ELR (cell line): ENCODE measurements at regions not wholly inside any gene's neighbourhood (a gene's known extent, or its start where the extent isn't known, plus 50 kb on each side); places are given as distances from the start of the nearest gene placed in this dataset.

Experiments
- DNase-seq: peaks from one replicate; pipeline ENCODE4 v3.0.0-alpha.2; 2015; ENCODE audit warnings: low read depth

DNA sequence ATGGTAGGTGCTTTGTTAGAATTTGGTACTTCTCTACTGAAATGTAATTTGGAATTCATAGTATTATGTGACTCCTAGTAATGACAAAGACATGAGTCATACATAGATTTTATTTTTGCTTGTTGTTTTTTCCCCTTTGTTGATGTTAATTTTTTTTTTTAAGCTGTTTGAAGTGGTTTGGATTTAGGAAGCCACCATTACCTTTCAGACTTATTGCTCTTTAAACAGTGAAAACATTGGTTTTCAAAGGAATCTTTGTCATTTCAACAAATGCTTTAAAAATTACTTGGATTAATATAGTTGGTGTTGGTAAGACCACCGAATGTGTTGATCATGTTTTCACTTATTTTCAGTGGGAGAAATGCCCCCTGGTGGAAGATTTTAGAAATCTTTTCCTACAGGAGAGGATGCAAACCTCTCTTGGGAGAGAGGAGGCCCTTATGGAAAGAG is 170.1 kb upstream of the PITX1 start:
- peak; percentile 77 for DNase-seq

DNA sequence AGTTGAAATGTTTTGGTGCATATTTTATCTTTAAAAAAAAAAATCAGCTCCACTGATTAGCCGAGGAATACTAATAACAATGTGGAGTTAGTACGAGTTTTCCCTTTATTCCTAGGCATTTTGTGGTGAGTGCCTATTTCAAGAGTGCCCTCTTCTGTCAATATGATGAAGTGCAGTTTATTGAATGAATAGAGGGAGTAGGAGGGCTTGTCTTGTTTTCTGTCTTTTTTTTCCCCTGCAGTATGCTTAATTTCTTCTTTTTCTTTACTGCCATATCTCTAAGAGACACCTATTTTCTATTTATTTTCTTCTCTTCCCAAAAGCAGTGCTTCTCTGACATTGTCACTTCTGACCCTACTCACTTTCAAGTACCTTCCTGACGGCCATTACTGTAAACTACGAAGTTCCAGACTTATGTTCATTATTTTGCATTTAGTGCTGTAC is 169.6 kb upstream of the PITX1 start:
- DNase-seq = peak; percentile 64

DNA sequence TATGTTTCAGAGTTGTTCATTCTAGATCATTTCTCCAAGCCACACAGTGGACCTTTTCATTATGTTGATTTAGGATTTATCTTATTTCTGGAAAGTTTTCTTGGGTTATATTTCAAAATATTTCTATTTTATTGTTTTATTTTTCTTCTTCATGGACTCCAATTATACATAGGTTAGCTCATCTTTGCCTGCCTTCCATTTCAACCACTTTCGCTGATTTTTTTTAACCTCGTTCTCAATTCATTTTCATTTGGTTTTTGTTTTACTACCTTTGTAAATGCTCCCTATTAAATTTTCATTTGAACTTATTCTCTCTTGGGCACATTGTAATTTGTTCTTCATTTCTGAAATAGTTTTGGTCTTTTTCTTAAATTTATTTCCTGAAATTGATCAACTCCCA is 169.0 kb upstream of the PITX1 start:
- DNase-seq = no peak

DNA sequence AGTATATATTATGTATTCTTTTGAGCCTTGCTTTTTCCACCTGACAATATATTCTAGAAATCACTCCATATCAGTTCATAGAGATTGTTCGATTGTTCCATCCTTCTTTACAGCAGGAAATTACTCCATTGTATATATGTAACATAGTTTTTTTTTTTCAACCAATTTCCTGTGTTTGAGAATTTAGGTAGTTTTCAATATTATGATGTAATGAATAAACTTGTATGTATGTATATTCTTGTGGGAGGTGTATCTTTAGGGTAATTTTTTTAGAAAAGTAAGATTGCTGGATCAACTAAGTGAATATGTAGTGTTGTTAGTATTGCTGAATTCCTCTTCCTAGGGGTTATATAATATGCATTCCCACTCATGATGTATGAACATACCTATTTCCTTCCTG is 165.9 kb upstream of the PITX1 start:
- no peak for DNase-seq

DNA sequence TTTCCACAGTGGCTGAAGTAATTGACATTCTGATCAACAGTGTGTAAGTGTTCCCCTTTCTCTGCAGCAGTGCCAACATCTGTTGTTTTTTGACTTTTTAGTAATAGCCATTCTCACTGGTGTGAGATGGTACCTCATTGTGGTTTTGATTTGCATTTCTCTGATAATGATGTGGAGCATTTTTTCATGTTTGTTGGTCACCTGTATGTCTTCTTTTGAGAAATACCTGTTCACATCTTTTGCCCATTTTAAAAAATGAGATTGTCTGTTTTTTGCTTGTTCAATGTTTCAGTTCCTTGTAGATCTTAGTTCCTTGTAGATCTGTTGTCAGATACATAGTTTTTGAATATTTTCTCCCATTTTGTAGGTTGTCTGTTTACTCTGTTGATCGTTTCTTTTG is 162.5 kb upstream of the PITX1 start:
- DNase-seq = no peak

DNA sequence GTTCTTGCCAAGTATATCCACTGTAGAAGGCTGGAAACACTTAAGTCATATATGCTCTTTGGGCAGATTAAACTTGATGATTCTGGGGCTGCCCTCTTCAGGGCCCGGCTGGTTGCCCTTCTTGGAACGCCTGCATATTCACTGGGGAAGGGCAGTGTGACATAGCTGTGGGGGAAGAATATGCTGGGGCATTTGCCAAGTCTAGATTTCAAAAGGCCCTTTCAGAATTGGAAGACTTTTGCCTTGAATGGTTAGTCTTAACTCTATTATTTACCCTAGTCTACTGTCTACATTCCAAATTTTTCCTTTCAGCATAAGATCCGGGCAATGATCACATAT is 161.2 kb upstream of the PITX1 start:
- no peak for DNase-seq

DNA sequence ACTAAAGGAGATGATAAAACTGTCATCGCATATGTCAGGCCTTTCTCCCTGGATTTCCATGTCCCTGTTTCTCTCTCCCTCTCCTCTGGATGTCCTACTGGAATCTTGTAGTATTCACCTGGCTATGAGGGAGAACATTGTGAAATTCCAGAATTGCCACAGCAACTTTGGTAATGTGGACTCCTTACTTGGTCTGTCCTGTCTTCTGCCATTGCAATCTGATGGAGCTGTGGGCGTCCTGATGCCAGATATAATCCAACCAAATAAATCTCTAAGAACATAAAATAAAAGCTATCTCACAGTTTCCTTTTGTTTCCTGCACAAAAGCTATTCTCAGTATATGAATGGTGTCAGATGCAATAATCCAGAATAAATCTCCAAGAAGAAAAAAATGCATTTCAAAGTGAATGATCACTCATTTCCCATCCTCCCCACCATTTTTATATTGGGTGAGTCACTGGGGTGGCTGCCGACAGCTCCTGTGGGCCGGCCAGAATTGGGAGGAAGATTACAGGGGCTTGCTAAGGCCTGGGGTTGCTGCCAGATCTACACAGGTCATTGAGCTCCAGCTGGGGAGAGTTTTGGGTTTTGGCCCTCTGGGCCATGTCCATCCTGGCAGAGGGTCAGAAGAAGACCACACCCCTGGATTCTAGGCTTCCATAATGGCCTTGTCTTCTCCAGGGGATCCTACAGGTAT is 160.7 kb upstream of the PITX1 start:
- DNase-seq = peak; percentile 49

DNA sequence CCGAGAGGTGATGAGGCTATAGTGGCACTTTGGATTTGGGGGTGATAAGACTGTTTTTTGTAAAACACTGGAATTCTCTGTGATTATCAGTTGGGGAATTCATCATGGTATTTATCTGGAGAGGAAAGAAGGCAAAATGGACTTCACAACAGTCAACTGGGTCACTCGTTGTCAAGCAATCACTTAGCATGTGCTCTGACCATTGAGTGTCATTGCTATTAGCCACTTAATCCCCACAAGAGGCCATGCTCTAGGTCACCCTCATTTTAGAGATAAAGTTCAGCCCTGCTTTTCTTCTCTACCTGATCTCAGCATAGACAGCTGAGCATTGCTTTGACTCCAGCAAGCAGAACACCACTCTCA is 160.1 kb upstream of the PITX1 start:
- DNase-seq = no peak

DNA sequence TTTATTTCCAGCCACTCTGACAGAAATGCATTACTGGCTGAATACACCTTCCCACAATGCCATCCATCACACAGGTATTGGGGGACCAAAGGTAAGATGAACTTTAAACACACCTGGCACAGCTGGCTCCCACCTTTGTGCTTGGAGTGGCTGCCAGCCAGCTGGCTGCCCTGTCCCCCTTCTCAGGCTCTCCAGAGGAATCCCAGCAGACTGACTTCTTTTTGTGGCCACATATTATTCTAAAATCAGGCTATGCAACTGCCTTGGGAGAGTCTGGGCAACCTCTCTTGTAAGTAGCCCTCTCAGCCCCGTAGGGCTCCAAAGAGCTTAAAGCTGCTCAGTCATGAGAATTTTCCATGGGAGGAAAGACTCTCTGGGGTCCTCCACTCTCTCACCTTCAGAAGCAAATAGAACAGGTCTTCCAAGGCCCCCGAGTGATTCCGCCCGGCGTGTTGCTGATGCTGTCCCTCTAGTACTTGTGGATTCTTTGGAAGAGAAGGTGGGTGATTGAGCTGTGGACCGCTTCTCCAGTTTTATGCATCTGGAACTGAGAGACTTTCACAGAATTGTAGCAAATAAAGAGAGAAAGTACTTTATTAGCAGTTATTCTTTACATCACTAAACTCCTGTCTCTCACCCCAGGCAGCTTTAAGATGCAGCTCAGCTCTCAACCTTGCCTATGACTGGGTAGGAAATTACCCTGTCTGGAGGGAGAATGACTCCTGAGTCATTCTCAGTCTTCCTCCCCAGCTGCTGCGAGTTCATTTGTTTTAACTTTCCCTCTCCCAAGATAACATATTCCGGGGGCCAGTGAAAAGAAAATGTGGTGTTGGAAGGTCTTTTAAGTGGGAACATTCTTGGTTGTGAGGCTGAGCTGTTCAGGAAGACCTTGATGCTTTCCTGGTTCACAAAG is 159.4 kb upstream of the PITX1 start:
- peak; percentile 70 for DNase-seq

DNA sequence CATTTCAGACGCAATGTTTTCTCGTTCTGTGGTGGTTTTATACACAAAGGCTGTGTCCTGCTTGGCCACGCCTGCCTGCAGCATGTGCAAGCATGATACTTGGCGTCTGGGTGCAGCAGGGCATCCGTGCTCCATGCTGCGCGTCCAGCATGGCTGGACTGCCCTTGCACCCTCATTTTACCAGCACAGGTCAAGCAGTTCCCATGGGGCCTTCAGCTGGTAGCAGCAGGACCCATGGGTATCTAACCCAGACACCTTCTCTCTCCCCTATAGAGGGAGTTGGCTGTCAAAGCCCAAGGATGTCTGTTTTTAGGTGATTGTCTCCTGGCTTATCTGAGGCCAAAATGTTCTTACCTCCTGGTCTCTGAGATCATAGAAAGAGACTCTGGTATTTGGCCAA is 158.3 kb upstream of the PITX1 start:
- no peak for DNase-seq

DNA sequence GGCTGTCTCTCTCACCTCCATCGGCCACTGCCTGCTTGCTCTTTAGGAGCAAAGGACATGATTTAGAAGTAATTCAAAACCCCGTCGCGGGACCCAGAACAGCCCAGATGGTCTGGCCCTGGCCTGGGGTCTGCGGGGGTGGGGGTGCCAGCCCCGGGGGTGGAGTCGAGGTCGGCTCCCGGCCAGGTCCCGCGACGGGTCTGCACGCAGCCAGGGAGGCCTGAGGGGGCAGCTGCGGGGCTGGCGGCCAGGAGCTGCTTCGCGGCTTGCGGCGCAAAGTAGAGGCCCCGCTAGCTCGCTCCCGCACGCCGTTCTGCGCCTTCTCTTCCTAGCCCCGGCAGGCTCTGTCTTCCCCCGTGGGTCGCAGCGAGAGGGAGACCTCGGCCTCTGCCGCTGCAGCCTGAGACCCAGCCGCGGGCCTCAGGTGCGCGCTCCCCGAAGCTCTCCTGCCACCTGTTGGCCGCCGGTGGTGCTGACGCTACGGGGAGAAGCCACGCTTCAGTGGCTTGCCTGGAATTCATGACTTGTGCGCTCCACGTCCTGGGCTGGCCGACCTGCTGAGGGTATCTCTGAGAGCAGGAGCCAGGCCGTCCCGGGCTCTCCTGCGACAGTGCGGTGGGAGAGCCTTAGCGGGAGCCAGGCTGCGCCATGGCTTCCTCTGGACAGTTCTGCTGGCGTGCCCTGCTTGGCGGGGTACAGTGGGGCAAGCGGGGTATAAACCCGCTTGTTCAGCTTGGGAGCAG is 157.2 kb upstream of the PITX1 start:
- peak; percentile 78 for DNase-seq

DNA sequence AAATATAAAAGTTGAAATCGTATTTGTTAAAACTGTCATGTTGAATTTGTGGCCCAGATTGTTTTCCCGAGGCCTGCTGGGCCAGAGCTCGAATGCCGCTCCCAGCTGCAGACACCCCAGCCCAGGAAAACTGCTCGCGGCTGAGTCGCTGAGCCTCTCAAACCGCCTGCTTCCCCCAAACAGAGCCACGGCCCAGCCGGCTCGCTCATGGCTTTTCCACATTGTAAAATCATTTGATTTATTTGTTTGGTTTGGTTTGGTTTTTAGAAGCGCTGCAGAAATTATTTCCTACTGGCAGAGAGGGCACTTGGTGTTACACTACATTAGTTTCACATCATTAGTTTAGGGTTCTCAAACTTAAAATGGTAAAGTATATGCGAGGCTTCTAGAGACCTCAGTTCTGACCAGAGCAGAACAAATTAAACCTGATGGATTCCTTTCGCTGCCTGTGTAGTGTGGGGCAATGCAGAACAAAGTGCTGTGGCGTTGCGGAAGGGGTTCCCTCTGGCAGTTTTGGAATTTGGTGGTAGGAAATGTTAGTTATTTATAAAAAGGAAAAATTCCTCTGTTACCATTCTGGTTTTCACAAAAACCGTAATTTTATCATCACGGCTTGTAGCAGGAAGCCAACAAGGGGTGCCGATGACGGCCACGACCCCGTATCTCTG is 156.5 kb upstream of the PITX1 start:
- no peak for DNase-seq

DNA sequence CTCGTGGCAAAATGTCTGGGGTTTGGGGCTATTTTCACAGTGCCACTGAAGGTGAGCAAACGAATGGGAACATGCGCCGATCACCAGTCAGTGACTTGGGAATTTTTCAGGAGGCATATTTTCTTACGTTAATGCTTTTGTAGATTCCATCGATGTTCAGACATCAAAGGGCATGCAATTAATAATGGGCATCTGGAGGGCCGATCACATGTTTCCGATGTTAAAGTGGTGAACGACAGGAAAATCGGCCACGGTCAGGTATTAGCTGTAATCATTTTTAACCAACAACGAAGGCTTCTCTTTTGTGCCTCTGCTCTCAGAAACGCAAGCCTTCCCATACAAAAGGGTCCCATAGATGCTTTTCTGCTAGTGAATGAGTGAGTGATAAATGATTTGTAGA is 155.0 kb upstream of the PITX1 start:
- no peak for DNase-seq

DNA sequence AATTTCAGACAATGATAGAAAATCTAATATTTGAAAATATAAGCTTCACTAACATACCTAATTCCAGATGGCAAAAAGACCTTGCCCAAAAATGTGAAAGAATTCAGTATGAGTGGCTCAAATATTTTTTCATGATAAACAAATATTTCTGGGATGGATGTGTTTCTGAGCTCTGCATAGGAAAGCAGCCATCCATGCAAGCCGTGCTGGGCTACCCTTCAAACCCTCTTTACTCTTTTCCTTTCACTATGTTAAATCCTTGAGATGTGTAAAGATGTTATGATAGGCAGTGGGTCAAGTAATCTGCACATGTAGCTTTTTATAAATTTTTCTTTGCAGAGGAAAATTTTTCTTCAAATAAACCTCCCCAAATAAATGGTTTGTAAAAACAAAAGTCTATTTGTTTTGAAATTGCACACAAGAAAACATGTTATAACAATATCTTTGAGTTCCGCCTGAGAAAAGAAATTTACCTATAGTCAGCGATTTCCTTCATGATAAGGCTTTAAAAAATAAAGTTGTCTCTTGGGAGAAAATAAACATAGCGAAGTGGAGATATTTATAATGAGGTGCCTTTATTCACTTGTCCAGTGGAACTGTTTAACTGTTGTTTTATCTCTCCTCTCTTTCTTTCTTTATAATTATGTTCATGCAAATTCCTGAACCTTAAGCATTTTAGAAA is 154.3 kb upstream of the PITX1 start:
- DNase-seq = no peak

DNA sequence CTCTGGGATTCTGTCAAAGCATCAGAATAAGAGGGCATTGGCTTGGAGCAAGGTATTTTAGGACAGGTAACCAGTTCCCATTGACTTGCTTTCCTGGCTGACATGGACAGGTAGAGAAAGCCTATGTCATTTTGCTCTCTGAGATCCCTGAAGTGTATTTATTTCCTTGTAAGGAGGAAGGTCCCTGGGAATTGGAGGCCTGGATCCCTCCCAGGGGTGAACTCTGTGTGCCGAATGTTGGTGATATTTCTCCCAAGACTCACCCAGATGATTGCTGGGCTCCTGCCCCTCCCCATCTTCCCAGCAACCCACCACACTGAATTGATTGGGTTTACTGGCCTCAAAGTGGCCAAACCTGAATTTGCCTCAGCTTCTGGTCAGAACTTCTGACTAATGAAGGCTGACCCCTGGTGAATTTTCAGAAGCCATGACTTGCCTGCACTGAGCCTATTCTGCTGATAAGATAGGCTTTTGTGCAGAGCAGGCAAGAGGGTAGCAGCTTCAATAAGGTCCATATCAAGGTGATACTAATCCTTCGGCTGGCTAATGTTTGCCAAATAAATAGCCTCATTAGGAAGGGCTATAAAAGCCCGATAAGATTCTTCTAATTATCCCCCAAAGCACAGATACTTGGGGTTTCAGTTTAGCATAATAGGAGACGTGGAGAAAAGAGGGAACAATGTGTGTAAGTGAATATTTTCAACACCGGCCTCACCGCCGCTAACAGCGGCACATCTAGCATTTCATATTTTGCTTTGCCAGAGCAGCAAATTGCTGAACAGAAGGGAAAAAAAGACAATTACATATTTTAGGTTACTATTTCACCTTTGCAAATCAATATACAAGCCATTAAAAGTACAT is 152.9 kb upstream of the PITX1 start:
- DNase-seq = no peak

DNA sequence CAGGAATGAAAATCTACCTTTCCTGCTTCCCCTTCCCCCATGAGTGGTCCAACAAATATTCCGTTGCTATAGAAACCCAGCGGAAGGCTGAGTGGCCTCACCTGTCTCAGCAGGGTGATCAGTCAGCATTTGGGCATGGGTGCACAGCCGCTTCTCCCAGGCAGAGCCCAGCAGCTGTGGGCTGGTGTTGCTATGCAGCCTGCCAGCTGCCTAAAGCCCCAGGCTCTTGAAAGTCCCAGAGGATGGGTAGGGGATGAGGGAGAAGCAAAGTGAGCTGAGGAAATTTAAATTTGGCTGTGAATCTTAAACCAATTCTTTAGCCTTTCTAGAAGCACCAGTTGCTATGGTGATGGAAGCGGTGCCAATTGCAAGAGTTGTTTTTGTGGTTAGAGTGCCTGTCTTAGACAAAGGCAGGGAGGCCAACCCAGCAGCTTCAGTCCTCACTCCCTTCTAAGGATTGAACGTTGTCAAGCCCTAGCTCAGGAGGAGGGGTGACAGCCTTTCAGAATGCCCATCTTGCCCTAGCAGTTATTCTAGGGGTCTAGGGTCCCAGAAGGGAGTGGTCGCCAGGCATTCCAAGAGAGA is 151.5 kb upstream of the PITX1 start:
- no peak for DNase-seq

DNA sequence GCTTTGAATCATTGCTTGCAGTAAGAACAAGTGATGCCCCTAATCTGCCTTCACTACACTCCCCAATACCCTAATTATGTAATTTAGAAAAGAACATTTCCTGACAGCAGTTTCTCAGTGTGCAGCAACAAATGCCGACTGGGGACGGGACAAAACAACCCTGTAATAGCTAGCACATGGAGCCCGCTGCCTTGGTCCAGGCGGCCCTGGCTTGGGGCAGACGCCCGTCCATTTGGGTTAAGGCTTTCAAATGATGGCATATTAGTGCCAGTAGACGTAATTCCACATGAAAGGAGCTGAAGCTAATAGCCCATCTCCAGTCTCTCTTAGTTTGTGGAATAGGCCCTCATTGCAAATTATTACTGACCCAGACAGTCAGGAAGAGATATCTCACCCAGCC is 150.6 kb upstream of the PITX1 start:
- DNase-seq = no peak

DNA sequence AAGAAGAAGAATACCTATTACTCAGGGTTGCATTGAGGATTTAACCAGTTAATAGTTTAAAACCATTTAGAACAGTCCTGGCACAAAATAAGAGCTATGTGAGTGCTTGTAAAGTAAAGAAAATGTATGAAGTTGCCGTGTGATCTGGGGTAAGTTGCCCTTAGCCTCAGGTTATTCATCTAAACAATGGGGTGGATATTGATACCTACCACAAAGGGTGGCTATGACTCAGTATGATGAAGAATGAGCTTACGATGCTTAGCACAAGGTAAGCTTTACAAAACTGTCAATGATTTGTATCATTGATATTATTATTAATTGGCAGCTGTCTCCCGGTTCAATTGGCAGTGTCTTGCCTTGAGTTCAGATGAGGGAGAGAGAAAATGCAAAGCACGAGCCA is 149.4 kb upstream of the PITX1 start:
- no peak for DNase-seq

DNA sequence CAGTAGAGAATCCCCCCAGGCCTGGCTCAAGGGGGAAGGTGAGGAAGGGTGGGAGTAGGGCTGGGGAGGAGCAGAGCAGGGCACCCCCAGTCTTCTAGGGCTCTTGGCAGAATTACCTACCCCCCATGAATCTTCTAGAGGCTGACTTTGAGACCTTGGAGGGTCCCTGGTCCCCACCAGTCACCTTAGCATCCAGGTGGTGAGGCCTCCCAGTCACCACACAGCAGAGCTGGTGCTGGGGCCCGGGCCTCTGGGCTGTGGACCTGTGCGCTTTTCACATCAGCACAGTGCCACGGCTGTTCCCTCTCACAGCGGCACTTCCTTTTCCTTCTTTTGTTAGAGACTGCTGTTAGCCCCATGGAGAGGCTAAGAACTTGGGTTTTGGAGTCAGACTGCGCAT is 148.6 kb upstream of the PITX1 start:
- DNase-seq = no peak

DNA sequence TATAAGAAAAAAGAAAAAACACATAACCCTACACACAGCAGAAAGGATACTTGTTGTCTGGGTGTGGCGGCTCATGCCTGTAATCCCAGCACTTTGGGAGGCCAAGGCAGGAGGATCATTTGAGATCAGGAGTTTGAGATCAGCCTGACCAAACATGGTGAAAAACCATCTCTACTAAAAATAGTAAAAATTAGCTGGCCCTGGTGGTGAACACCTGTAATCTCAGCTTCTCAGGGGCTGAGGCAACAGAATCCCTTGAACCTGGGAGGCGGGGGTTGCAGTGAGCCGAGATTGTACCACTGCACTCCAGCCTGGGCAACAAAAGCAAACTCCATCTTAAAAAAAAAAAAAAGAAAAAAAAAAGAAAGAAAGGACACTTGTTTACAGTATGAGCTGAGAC is 147.6 kb upstream of the PITX1 start:
- DNase-seq = no peak
